MM.1S (cell line): ENCODE measurements at regions not wholly inside any gene's neighbourhood (a gene's known extent, or its start where the extent isn't known, plus 50 kb on each side); places are given as distances from the start of the nearest gene placed in this dataset.
A peak's percentile ranks its signal among the peaks of the same experiment; 100 is the strongest.

ENCODE experiments used
- DNase-seq: peaks from one replicate; pipeline ENCODE4 v3.0.0-alpha.2; 2015
- H2AFZ ChIP-seq: fragments of 300-600 bp; sonication (generic); 2 replicates; pipeline ENCODE4 v1.6.0; 2016; ENCODE audit warnings: antibody characterized with exemption, low read length
- H3F3A ChIP-seq: fragments of 300-600 bp; sonication (generic); 2 replicates; pipeline ENCODE4 v1.6.1; 2016; ENCODE audit warnings: mild to moderate bottlenecking, antibody characterized with exemption, low read length, moderate library complexity, mixed read lengths; ENCODE audit not compliant: insufficient read depth
- H3K27ac ChIP-seq: fragments of 300-600 bp; sonication (generic); 2 replicates; pipeline ENCODE4 v1.5.1; 2016; ENCODE audit warnings: mild to moderate bottlenecking, low read length
- H3K27me3 ChIP-seq: fragments of 300-600 bp; sonication (generic); replicated peaks from 2 replicates; pipeline ENCODE4 v1.6.0; 2016; ENCODE audit warnings: low read length; ENCODE audit not compliant: insufficient read depth
- H3K36me3 ChIP-seq: fragments of 300-600 bp; sonication (generic); replicated peaks from 2 replicates; pipeline ENCODE4 v1.6.1; 2016; ENCODE audit warnings: mild to moderate bottlenecking, low read length, mixed read lengths; ENCODE audit not compliant: insufficient read depth
- H3K4me1 ChIP-seq: fragments of 300-600 bp; sonication (generic); 2 replicates; pipeline ENCODE4 v1.6.1; 2016; ENCODE audit warnings: low read length, mixed read lengths
- H3K4me2 ChIP-seq: fragments of 300-600 bp; sonication (generic); 2 replicates; pipeline ENCODE4 v1.6.0; 2016; ENCODE audit warnings: low read depth, low read length
- H3K4me3 ChIP-seq: fragments of 300-600 bp; sonication (generic); 2 replicates; pipeline ENCODE4 v1.5.1; 2016; ENCODE audit warnings: low read length, mixed read lengths
- H3K79me2 ChIP-seq: fragments of 300-600 bp; sonication (generic); 2 replicates; pipeline ENCODE4 v1.6.1; 2016; ENCODE audit warnings: mixed run types, low read length, mixed read lengths
- H3K9ac ChIP-seq: fragments of 300-600 bp; sonication (generic); 2 replicates; pipeline ENCODE4 v1.6.1; 2016; ENCODE audit warnings: low read length, mixed read lengths
- H3K9me2 ChIP-seq: fragments of 300-600 bp; sonication (generic); replicated peaks from 2 replicates; pipeline ENCODE4 v1.6.1; 2016; ENCODE audit warnings: mild to moderate bottlenecking, low read length, mixed read lengths; ENCODE audit not compliant: insufficient read depth
- H3K9me3 ChIP-seq: fragments of 300-600 bp; sonication (generic); replicated peaks from 2 replicates; pipeline ENCODE4 v1.6.1; 2016; ENCODE audit warnings: mild to moderate bottlenecking, low read length, mixed read lengths; ENCODE audit not compliant: insufficient read depth
- H4K20me1 ChIP-seq: fragments of 300-600 bp; sonication (generic); 2 replicates; pipeline ENCODE4 v1.6.1; 2016; ENCODE audit warnings: mild to moderate bottlenecking, low read length, moderate library complexity, mixed read lengths; ENCODE audit not compliant: insufficient read depth
- EZH2 ChIP-seq: fragments of 300-600 bp; sonication (generic); optimal IDR thresholded peaks from 2 replicates; pipeline ENCODE3; 2017; ENCODE audit warnings: low read depth, mild to moderate bottlenecking, antibody characterized with exemption, low read length, mixed read lengths
- EZH2phosphoT487 ChIP-seq: fragments of 300-600 bp; sonication (generic); IDR thresholded peaks from 2 replicates; pipeline ENCODE4 v1.6.1; 2018; ENCODE audit warnings: antibody characterized with exemption, low read length
- TF ChIP-seq, protein P1 (sequence below): fragments of 300-600 bp; sonication (generic); IDR thresholded peaks from 2 replicates; pipeline ENCODE4 v1.5.1; 2016; ENCODE audit warnings: antibody characterized with exemption, low read length, mixed read lengths

DNA sequence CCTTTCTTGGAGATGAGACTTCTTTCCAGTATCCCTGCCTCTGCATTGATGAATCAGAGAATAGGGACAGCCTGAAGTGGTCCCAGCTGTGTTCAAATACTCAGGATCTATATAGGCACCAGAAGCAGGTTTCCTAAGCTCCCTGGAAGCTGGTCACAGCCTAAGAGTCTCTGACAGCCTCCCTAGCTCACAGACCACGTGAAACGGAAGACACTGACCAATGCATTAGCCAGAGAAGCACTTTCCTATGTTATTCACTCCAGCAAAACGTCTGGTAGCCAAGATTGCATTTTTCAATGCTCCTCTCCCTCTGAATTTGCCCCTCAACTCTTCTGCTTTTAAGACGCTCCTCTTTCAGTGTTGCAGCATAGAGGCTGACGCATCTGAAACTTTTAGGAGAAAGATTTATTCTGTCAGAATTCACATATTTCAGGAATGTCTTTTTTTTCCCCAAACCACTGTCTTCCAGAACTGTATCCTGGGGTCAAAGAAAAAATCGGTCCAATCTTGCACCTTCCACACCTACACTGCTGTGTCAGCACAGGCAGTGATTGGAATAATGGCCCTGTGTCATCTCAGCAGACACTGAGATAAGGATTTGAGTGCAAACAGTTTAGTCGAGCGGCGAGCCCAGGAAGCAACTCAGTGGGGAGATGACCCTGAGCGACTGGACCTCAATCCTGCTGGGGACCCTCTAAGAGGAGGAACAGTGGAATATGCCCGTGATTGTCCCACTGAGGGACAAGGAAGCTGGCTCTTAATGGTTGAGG, 109.4 kb downstream of the SMIM20 start:
- Histone ChIP-seq H2AFZ (no peak overlapping the region), H3K4me1 (no peaks in the 10 kb centered on the region), H3K4me3 (no peak overlapping the region), H3F3A (no peaks in the 10 kb centered on the region), H4K20me1 (no peaks in the 10 kb centered on the region), H3K9me2 (no peaks in the 10 kb centered on the region), H3K9me3 (no peaks in the 10 kb centered on the region), H3K9ac (no peak overlapping the region), H3K27ac (no peak overlapping the region), H3K79me2 (no peaks in the 10 kb centered on the region), H3K4me2 (no peak overlapping the region), H3K27me3 (no peaks in the 10 kb centered on the region), H3K36me3 (no peaks in the 10 kb centered on the region)
- DNase-seq: no peak
- TF ChIP-seq EZH2: no peak

DNA sequence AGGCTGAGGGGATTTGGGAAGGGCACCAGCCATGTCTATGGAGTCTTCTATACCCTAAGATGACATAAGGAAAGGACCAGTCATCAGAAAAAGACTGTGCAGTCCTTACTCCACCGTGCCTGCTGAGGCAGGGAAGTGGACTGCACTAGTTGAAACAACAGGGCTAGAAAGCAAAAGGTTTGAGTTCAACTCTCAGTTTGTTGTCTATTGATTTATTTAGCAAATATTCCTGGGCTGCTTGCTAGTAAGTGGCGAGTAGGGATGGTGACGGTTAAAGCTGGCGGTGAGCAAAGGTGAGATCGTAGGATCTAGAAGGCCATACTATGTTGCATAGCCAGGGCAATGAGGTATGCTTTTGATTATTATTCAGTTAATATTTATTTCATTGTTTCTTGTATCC, 110.1 kb downstream of the SMIM20 start:
- Histone ChIP-seq H3F3A (no peaks in the 10 kb centered on the region), H3K4me1 (no peaks in the 10 kb centered on the region), H2AFZ (no peak overlapping the region), H3K9ac (no peak overlapping the region), H3K79me2 (no peaks in the 10 kb centered on the region), H3K9me3 (no peaks in the 10 kb centered on the region), H3K4me2 (no peak overlapping the region), H3K9me2 (no peaks in the 10 kb centered on the region), H3K27ac (no peak overlapping the region), H3K27me3 (no peaks in the 10 kb centered on the region), H4K20me1 (no peaks in the 10 kb centered on the region), H3K36me3 (no peaks in the 10 kb centered on the region), H3K4me3 (no peak overlapping the region)
- TF ChIP-seq, protein P1, sequence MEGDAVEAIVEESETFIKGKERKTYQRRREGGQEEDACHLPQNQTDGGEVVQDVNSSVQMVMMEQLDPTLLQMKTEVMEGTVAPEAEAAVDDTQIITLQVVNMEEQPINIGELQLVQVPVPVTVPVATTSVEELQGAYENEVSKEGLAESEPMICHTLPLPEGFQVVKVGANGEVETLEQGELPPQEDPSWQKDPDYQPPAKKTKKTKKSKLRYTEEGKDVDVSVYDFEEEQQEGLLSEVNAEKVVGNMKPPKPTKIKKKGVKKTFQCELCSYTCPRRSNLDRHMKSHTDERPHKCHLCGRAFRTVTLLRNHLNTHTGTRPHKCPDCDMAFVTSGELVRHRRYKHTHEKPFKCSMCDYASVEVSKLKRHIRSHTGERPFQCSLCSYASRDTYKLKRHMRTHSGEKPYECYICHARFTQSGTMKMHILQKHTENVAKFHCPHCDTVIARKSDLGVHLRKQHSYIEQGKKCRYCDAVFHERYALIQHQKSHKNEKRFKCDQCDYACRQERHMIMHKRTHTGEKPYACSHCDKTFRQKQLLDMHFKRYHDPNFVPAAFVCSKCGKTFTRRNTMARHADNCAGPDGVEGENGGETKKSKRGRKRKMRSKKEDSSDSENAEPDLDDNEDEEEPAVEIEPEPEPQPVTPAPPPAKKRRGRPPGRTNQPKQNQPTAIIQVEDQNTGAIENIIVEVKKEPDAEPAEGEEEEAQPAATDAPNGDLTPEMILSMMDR: no peak
- TF ChIP-seq EZH2phosphoT487 (no peak), EZH2 (no peak)
- no peak for DNase-seq

DNA sequence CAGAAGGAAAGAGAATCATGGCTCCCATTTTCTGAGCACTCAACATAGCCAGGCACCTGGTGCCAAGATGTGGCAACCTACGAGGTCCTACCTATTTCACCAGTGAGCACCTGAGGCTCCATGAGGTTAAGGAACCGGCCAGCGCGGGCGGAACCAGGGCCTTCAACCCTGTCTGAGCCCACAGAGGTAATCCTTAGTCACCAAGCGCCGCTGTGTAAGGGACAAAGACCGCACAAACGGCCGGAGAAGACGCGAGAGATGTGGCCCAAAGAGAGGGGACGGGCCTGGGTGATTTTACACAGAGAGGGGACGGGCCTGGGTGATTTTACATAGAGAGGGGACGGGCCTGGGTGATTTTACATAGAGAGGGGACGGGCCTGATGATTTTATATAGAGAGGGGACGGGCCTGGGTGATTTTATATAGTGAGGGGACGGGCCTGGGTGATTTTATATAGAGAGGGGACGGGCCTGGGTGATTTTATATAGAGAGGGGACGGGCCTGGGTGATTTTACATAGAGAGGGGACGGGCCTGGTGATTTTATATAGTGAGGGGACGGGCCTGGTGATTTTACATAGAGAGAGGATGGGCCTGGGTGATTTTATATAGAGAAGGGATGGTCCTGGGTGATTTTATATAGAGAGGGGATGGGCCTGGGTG, 114.2 kb downstream of the SMIM20 start:
- DNase-seq: no peak
- Histone ChIP-seq H4K20me1 (no peaks in the 10 kb centered on the region), H3K9me2 (no peaks in the 10 kb centered on the region), H3K4me2 (peak overlapping the region; percentile 62; the same call in 1 of the 2 replicates), H3K36me3 (no peaks in the 10 kb centered on the region), H3K4me1 (no peaks in the 10 kb centered on the region), H3K9me3 (no peaks in the 10 kb centered on the region), H2AFZ (no peak overlapping the region), H3K79me2 (no peaks in the 10 kb centered on the region), H3K27me3 (no peaks in the 10 kb centered on the region), H3K27ac (no peak overlapping the region), H3K9ac (no peak overlapping the region), H3K4me3 (no peak overlapping the region), H3F3A (no peaks in the 10 kb centered on the region)
- no peak for TF ChIP-seq EZH2
- TF ChIP-seq, protein P1: no peak
- TF ChIP-seq EZH2phosphoT487: no peak
